Activated T-cell treated with anti-CD3 and anti-CD28 coated beads, Interleukin-2, amount 50 U/mL, for 4 hours (primary cell): ENCODE measurements at regions not wholly inside any gene's neighbourhood (a gene's known extent, or its start where the extent isn't known, plus 50 kb on each side); places are given as distances from the start of the nearest gene placed in this dataset.

Source experiments
- ATAC-seq, 2 donors: fragments of 200-7000 bp; cut with Tn5 transposase; one replicate each; pipeline ENCODE4 v1.10.0; 2021
- DNase-seq: peaks from one replicate; pipeline ENCODE4 v3.0.0-alpha.2; 2020
- H3K27me3 Mint-ChIP-seq: one replicate; pipeline ENCODE4 v1.8.0; 2021; ENCODE audit warnings: low read depth, mixed read lengths
- H3K36me3 Mint-ChIP-seq: one replicate; pipeline ENCODE4 v1.8.0; 2022; ENCODE audit warnings: mixed read lengths; ENCODE audit not compliant: insufficient read depth
- H3K4me1 Mint-ChIP-seq: one replicate; pipeline ENCODE4 v1.8.0; 2021; ENCODE audit warnings: low read depth, mixed read lengths
- H3K4me3 Mint-ChIP-seq: one replicate; pipeline ENCODE4 v1.8.0; 2021; ENCODE audit warnings: mild to moderate bottlenecking, moderate library complexity, mixed read lengths
- H3K9me3 Mint-ChIP-seq: one replicate; pipeline ENCODE4 v1.8.0; 2021; ENCODE audit warnings: mixed read lengths

- no peak for DNase-seq
- no peaks in the 10 kb centered on the region for H3K27me3 Mint-ChIP-seq
- H3K36me3 Mint-ChIP-seq: no peaks in the 10 kb centered on the region
- peaks cover 6% of the 10 kb centered on the region for H3K9me3 Mint-ChIP-seq
- H3K4me3 Mint-ChIP-seq: no peak overlapping the region
- no peaks in the 10 kb centered on the region for H3K4me1 Mint-ChIP-seq
- no peak for ATAC-seq
Observed at GRCh38 chr21:23694390-23694789, 1912.9 kb downstream of the MRPL39 start.

- H3K9me3 Mint-ChIP-seq: peaks cover 3% of the 10 kb centered on the region
- no peak overlapping the region for H3K4me3 Mint-ChIP-seq
- ATAC-seq (no peak), DNase-seq (no peak)
- H3K27me3 Mint-ChIP-seq: no peaks in the 10 kb centered on the region
- no peaks in the 10 kb centered on the region for H3K4me1 Mint-ChIP-seq
- H3K36me3 Mint-ChIP-seq: no peaks in the 10 kb centered on the region
Observed at GRCh38 chr21:23690316-23690715, 1917.0 kb downstream of the MRPL39 start.

GRCh38 chr21:23686737-23687523, 1920.4 kb downstream of the MRPL39 start:
- no peak for DNase-seq
- H3K4me3 Mint-ChIP-seq: no peak overlapping the region
- no peak for ATAC-seq
- H3K27me3 Mint-ChIP-seq: no peaks in the 10 kb centered on the region
- H3K4me1 Mint-ChIP-seq: no peaks in the 10 kb centered on the region
- no peaks in the 10 kb centered on the region for H3K9me3 Mint-ChIP-seq
- no peaks in the 10 kb centered on the region for H3K36me3 Mint-ChIP-seq

- no peak for DNase-seq
- Mint-ChIP-seq H3K27me3 (no peaks in the 10 kb centered on the region), H3K4me3 (no peak overlapping the region), H3K4me1 (no peaks in the 10 kb centered on the region), H3K36me3 (no peaks in the 10 kb centered on the region), H3K9me3 (no peaks in the 10 kb centered on the region)
- ATAC-seq: no peak
Observed at GRCh38 chr21:23684431-23684830, 1922.8 kb downstream of the MRPL39 start.

GRCh38 chr21:23664193-23664694, 1943.0 kb downstream of the MRPL39 start:
- H3K4me1 Mint-ChIP-seq: no peaks in the 10 kb centered on the region
- no peak for DNase-seq
- no peaks in the 10 kb centered on the region for H3K9me3 Mint-ChIP-seq
- no peak overlapping the region for H3K4me3 Mint-ChIP-seq
- ATAC-seq: no peak
- no peaks in the 10 kb centered on the region for H3K27me3 Mint-ChIP-seq
- no peaks in the 10 kb centered on the region for H3K36me3 Mint-ChIP-seq

GRCh38 chr21:23660560-23660959, 1946.7 kb downstream of the MRPL39 start:
- DNase-seq (no peak), ATAC-seq (no peak)
- no peaks in the 10 kb centered on the region for H3K27me3 Mint-ChIP-seq
- no peaks in the 10 kb centered on the region for H3K36me3 Mint-ChIP-seq
- H3K9me3 Mint-ChIP-seq: no peaks in the 10 kb centered on the region
- no peak overlapping the region for H3K4me3 Mint-ChIP-seq
- no peaks in the 10 kb centered on the region for H3K4me1 Mint-ChIP-seq

GRCh38 chr21:23644768-23645167, 1962.5 kb downstream of the MRPL39 start:
- Mint-ChIP-seq H3K4me3 (no peak overlapping the region), H3K27me3 (no peaks in the 10 kb centered on the region), H3K36me3 (no peaks in the 10 kb centered on the region), H3K9me3 (no peaks in the 10 kb centered on the region), H3K4me1 (no peaks in the 10 kb centered on the region)
- DNase-seq (no peak), ATAC-seq (no peak)

- DNase-seq (no peak), ATAC-seq (no peak)
- H3K4me1 Mint-ChIP-seq: no peaks in the 10 kb centered on the region
- H3K4me3 Mint-ChIP-seq: no peak overlapping the region
- H3K36me3 Mint-ChIP-seq: no peaks in the 10 kb centered on the region
- no peaks in the 10 kb centered on the region for H3K27me3 Mint-ChIP-seq
- no peaks in the 10 kb centered on the region for H3K9me3 Mint-ChIP-seq
Observed at GRCh38 chr21:23639721-23640120, 1967.6 kb downstream of the MRPL39 start.

GRCh38 chr21:23638131-23638695, 1969.1 kb downstream of the MRPL39 start:
- Mint-ChIP-seq H3K27me3 (no peaks in the 10 kb centered on the region), H3K9me3 (no peaks in the 10 kb centered on the region), H3K36me3 (no peaks in the 10 kb centered on the region), H3K4me3 (no peak overlapping the region), H3K4me1 (no peaks in the 10 kb centered on the region)
- ATAC-seq (no peak), DNase-seq (no peak)

- Mint-ChIP-seq H3K9me3 (no peaks in the 10 kb centered on the region), H3K4me1 (no peaks in the 10 kb centered on the region), H3K4me3 (no peak overlapping the region), H3K27me3 (no peaks in the 10 kb centered on the region), H3K36me3 (no peaks in the 10 kb centered on the region)
- DNase-seq: no peak
- no peak for ATAC-seq
Observed at GRCh38 chr21:23633447-23633940, 1973.8 kb downstream of the MRPL39 start.

- no peak for ATAC-seq
- Mint-ChIP-seq H3K9me3 (no peaks in the 10 kb centered on the region), H3K27me3 (no peaks in the 10 kb centered on the region), H3K4me3 (no peak overlapping the region), H3K36me3 (no peaks in the 10 kb centered on the region), H3K4me1 (no peaks in the 10 kb centered on the region)
- DNase-seq: no peak
Observed at GRCh38 chr21:23624281-23624680, 1983.0 kb downstream of the MRPL39 start.

GRCh38 chr21:23613014-23613413, 1994.3 kb downstream of the MRPL39 start:
- Mint-ChIP-seq H3K4me3 (no peak overlapping the region), H3K4me1 (no peaks in the 10 kb centered on the region), H3K36me3 (no peaks in the 10 kb centered on the region), H3K9me3 (no peaks in the 10 kb centered on the region), H3K27me3 (no peaks in the 10 kb centered on the region)
- ATAC-seq: no peak
- DNase-seq: no peak

GRCh38 chr21:23612210-23612609, 1995.1 kb downstream of the MRPL39 start:
- Mint-ChIP-seq H3K4me3 (no peak overlapping the region), H3K36me3 (no peaks in the 10 kb centered on the region), H3K9me3 (no peaks in the 10 kb centered on the region), H3K27me3 (no peaks in the 10 kb centered on the region), H3K4me1 (no peaks in the 10 kb centered on the region)
- DNase-seq (no peak), ATAC-seq (no peak)

- no peaks in the 10 kb centered on the region for H3K36me3 Mint-ChIP-seq
- H3K9me3 Mint-ChIP-seq: peaks cover 4% of the 10 kb centered on the region
- H3K4me3 Mint-ChIP-seq: no peak overlapping the region
- H3K4me1 Mint-ChIP-seq: no peaks in the 10 kb centered on the region
- DNase-seq: no peak
- ATAC-seq: no peak
- no peaks in the 10 kb centered on the region for H3K27me3 Mint-ChIP-seq
Observed at GRCh38 chr21:23607782-23608431, 1999.4 kb downstream of the MRPL39 start.

GRCh38 chr21:23601549-23601948, 2005.7 kb downstream of the MRPL39 start:
- H3K36me3 Mint-ChIP-seq: no peaks in the 10 kb centered on the region
- DNase-seq (no peak), ATAC-seq (no peak)
- H3K27me3 Mint-ChIP-seq: no peaks in the 10 kb centered on the region
- peaks cover 9% of the 10 kb centered on the region for H3K9me3 Mint-ChIP-seq
- no peak overlapping the region for H3K4me3 Mint-ChIP-seq
- no peaks in the 10 kb centered on the region for H3K4me1 Mint-ChIP-seq
